ENCODE measurements at regions not wholly inside any gene's neighbourhood (a gene's known extent, or its start where the extent isn't known, plus 50 kb on each side); places are given as distances from the start of the nearest gene placed in this dataset.

DNA sequence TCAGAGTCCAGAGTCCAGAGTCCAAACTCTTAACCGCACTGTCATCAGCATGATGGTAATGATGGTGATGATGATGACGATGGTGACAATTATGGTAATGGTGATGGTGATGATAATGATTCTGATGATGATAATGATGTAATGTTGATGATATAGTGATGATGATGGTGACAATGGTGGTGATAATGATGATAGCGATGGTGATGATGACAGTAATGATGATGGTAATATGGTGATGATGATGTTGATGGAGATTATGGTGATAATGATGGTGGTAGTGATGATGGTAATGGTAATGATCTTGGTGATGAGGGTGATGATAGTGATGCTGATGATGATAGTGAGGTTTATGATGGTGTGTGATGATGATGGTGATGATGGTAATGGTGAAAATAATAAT, 367.8 kb upstream of the CDH4 start:
- H3K9me3 ChIP-seq (ENCODE audit: control insufficient read depth, insufficient read depth, low read length): no peaks in the 10 kb centered on the region
- H3K4me1 ChIP-seq (ENCODE audit: control insufficient read depth, insufficient read depth, low read length): no peaks in the 10 kb centered on the region
- no peak overlapping the region for H3K4me3 ChIP-seq (ENCODE audit: low read length)
- peaks cover 1% of the 10 kb centered on the region; the same call in 1 of the 2 replicates for H3K27me3 ChIP-seq (ENCODE audit: control insufficient read depth, insufficient read depth, low read length)
- DNase-seq (ENCODE audit: low read depth, low spot score): no peak
- H3K36me3 ChIP-seq (ENCODE audit: control insufficient read depth, insufficient read depth, low read length): no peaks in the 10 kb centered on the region
- H3K27ac ChIP-seq (ENCODE audit: low read length): no peak overlapping the region
- WGBS (ENCODE audit: insufficient coverage, insufficient read length): 100% methylated on average over 1 of the region's 3 CpGs

DNA sequence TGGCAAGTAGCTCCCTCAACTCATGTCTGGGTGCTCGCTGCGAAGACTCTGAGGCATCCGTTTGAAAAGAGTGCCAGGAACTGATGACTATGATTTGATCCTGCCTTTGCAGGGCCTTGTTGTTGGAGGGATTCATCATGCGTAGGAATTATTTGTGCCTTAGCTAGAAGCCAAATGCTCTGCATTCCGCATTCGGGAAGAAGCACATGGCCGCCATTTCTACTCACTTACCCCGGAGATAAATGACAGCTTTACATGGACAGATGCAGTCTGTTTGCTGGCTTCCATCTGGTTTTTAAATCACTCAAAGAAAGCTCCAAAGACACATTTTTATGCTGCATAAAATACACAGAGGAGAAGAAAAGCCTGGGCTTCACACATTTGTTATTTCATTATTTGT, 363.3 kb upstream of the CDH4 start:
- no peaks in the 10 kb centered on the region for H3K4me1 ChIP-seq (ENCODE audit: control insufficient read depth, insufficient read depth, low read length)
- no peaks in the 10 kb centered on the region for H3K36me3 ChIP-seq (ENCODE audit: control insufficient read depth, insufficient read depth, low read length)
- WGBS (ENCODE audit: insufficient coverage, insufficient read length): no CpG with 5 or more reads among the region's 8 CpGs
- peaks cover 1% of the 10 kb centered on the region; the same call in 1 of the 2 replicates for H3K27me3 ChIP-seq (ENCODE audit: control insufficient read depth, insufficient read depth, low read length)
- no peak overlapping the region for H3K4me3 ChIP-seq (ENCODE audit: low read length)
- no peak overlapping the region for H3K27ac ChIP-seq (ENCODE audit: low read length)
- no peaks in the 10 kb centered on the region for H3K9me3 ChIP-seq (ENCODE audit: control insufficient read depth, insufficient read depth, low read length)
- DNase-seq (ENCODE audit: low read depth, low spot score): no peak

- no CpG with 5 or more reads among the region's 3 CpGs for WGBS (ENCODE audit: insufficient coverage, insufficient read length)
- H3K9me3 ChIP-seq (ENCODE audit: control insufficient read depth, insufficient read depth, low read length): no peaks in the 10 kb centered on the region
- no peaks in the 10 kb centered on the region for H3K36me3 ChIP-seq (ENCODE audit: control insufficient read depth, insufficient read depth, low read length)
- no peak for DNase-seq (ENCODE audit: low read depth, low spot score)
- H3K4me1 ChIP-seq (ENCODE audit: control insufficient read depth, insufficient read depth, low read length): no peaks in the 10 kb centered on the region
- H3K27ac ChIP-seq (ENCODE audit: low read length): no peak overlapping the region
- no peaks in the 10 kb centered on the region for H3K27me3 ChIP-seq (ENCODE audit: control insufficient read depth, insufficient read depth, low read length)
- no peak overlapping the region for H3K4me3 ChIP-seq (ENCODE audit: low read length)
Observed at GRCh38 chr20:60892095-60892813, 359.8 kb upstream of the CDH4 start.

DNA sequence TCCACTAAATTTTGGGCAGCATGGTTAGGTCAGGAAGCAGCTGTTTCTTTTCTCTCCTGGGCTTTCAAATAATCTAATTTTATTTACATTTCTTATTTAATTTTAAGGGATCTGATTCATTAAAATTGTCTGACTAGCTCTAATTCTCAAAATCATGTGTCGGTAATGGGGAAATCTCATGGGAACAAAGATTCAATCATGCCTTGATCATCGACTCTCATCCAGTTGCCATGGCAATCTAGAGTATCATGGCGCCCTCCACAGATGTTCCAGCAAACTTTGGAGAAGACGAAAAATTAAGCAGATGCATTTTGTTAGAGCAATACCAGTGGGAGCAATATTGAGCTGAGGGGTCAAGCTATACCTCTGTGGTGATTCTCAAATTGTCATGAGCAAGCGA, 358.0 kb upstream of the CDH4 start:
- no peaks in the 10 kb centered on the region for H3K9me3 ChIP-seq (ENCODE audit: control insufficient read depth, insufficient read depth, low read length)
- no peak for DNase-seq (ENCODE audit: low read depth, low spot score)
- no peak overlapping the region for H3K4me3 ChIP-seq (ENCODE audit: low read length)
- H3K27me3 ChIP-seq (ENCODE audit: control insufficient read depth, insufficient read depth, low read length): no peaks in the 10 kb centered on the region
- H3K27ac ChIP-seq (ENCODE audit: low read length): no peak overlapping the region
- no peaks in the 10 kb centered on the region for H3K36me3 ChIP-seq (ENCODE audit: control insufficient read depth, insufficient read depth, low read length)
- no CpG with 5 or more reads among the region's 5 CpGs for WGBS (ENCODE audit: insufficient coverage, insufficient read length)
- H3K4me1 ChIP-seq (ENCODE audit: control insufficient read depth, insufficient read depth, low read length): no peaks in the 10 kb centered on the region

GRCh38 chr20:60895363-60896079, 356.5 kb upstream of the CDH4 start:
- Histone ChIP-seq H3K4me1 (ENCODE audit: control insufficient read depth, insufficient read depth, low read length) (peaks cover 2% of the 10 kb centered on the region; the same call in 1 of the 2 replicates), H3K9me3 (ENCODE audit: control insufficient read depth, insufficient read depth, low read length) (no peaks in the 10 kb centered on the region), H3K27me3 (ENCODE audit: control insufficient read depth, insufficient read depth, low read length) (no peaks in the 10 kb centered on the region), H3K27ac (ENCODE audit: low read length) (no peak overlapping the region), H3K4me3 (ENCODE audit: low read length) (no peak overlapping the region), H3K36me3 (ENCODE audit: control insufficient read depth, insufficient read depth, low read length) (no peaks in the 10 kb centered on the region)
- no peak for DNase-seq (ENCODE audit: low read depth, low spot score)
- WGBS (ENCODE audit: insufficient coverage, insufficient read length): 100% methylated on average over 4 of the region's 5 CpGs

DNA sequence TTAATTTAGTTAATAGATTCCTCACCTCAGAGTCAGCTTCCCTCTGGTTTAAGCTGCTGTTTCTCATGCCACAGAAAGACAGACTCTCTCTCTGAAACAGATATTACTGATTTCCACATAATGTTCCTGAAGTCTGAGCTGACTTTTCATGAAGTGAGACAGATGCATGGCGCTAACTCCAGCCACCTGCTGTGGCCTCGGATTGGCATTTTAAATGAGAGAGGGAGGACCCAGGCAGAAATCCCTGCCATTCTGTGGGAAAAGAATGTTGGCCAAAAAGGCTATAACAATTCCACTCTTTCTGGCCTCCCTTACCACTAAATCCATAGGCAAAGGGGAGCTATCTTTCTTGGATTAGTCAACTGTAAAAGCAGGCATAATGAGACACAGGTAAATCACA, 354.1 kb upstream of the CDH4 start:
- H3K4me1 ChIP-seq (ENCODE audit: control insufficient read depth, insufficient read depth, low read length): peaks cover 2% of the 10 kb centered on the region; the same call in 1 of the 2 replicates
- no peaks in the 10 kb centered on the region for H3K27me3 ChIP-seq (ENCODE audit: control insufficient read depth, insufficient read depth, low read length)
- H3K36me3 ChIP-seq (ENCODE audit: control insufficient read depth, insufficient read depth, low read length): no peaks in the 10 kb centered on the region
- no peaks in the 10 kb centered on the region for H3K9me3 ChIP-seq (ENCODE audit: control insufficient read depth, insufficient read depth, low read length)
- no peak overlapping the region for H3K4me3 ChIP-seq (ENCODE audit: low read length)
- H3K27ac ChIP-seq (ENCODE audit: low read length): no peak overlapping the region
- no peak for DNase-seq (ENCODE audit: low read depth, low spot score)
- WGBS (ENCODE audit: insufficient coverage, insufficient read length): no CpG with 5 or more reads among the region's 2 CpGs

GRCh38 chr20:60899320-60899719, 352.7 kb upstream of the CDH4 start:
- Histone ChIP-seq H3K36me3 (ENCODE audit: control insufficient read depth, insufficient read depth, low read length) (no peaks in the 10 kb centered on the region), H3K9me3 (ENCODE audit: control insufficient read depth, insufficient read depth, low read length) (no peaks in the 10 kb centered on the region), H3K27ac (ENCODE audit: low read length) (no peak overlapping the region), H3K4me3 (ENCODE audit: low read length) (no peak overlapping the region), H3K4me1 (ENCODE audit: control insufficient read depth, insufficient read depth, low read length) (peaks cover 2% of the 10 kb centered on the region; the same call in 1 of the 2 replicates), H3K27me3 (ENCODE audit: control insufficient read depth, insufficient read depth, low read length) (no peaks in the 10 kb centered on the region; the same call in 1 of the 2 replicates)
- DNase-seq (ENCODE audit: low read depth, low spot score): no peak
- WGBS (ENCODE audit: insufficient coverage, insufficient read length): no CpG with 5 or more reads among the region's 2 CpGs

- DNase-seq (ENCODE audit: low read depth, low spot score): no peak
- no peaks in the 10 kb centered on the region for H3K9me3 ChIP-seq (ENCODE audit: control insufficient read depth, insufficient read depth, low read length)
- WGBS (ENCODE audit: insufficient coverage, insufficient read length): no CpG with 5 or more reads among the region's 5 CpGs
- no peak overlapping the region for H3K4me3 ChIP-seq (ENCODE audit: low read length)
- H3K4me1 ChIP-seq (ENCODE audit: control insufficient read depth, insufficient read depth, low read length): peaks cover 2% of the 10 kb centered on the region; the same call in 1 of the 2 replicates
- H3K27me3 ChIP-seq (ENCODE audit: control insufficient read depth, insufficient read depth, low read length): no peaks in the 10 kb centered on the region; the same call in 1 of the 2 replicates
- no peak overlapping the region for H3K27ac ChIP-seq (ENCODE audit: low read length)
- no peaks in the 10 kb centered on the region for H3K36me3 ChIP-seq (ENCODE audit: control insufficient read depth, insufficient read depth, low read length)
Observed at GRCh38 chr20:60900618-60901017, 351.4 kb upstream of the CDH4 start.

DNA sequence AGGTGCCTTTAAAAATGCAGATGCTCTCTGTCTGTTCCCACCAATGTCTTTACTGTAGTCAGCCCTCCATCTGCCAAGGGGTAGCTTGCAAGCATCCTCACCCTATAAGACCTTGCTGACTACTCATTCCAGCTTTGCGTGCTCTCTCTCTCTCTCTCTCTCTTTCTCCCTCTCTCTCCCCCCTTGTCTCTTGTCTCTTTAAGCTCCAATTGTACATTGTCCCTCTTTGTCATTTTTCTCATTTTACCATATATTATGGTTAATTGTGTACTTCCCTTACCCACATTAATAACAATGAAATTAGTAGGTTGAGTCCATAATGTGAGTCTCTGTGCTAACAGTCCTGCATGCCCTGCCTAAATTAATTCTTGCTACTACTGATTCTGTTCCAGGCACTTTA, 350.2 kb upstream of the CDH4 start:
- no CpG with 5 or more reads among the region's 1 CpG for WGBS (ENCODE audit: insufficient coverage, insufficient read length)
- no peak overlapping the region for H3K27ac ChIP-seq (ENCODE audit: low read length)
- no peaks in the 10 kb centered on the region; the same call in 1 of the 2 replicates for H3K27me3 ChIP-seq (ENCODE audit: control insufficient read depth, insufficient read depth, low read length)
- DNase-seq (ENCODE audit: low read depth, low spot score): no peak
- H3K4me3 ChIP-seq (ENCODE audit: low read length): no peak overlapping the region
- H3K36me3 ChIP-seq (ENCODE audit: control insufficient read depth, insufficient read depth, low read length): no peaks in the 10 kb centered on the region
- H3K4me1 ChIP-seq (ENCODE audit: control insufficient read depth, insufficient read depth, low read length): peaks cover 2% of the 10 kb centered on the region; the same call in 1 of the 2 replicates
- H3K9me3 ChIP-seq (ENCODE audit: control insufficient read depth, insufficient read depth, low read length): no peaks in the 10 kb centered on the region

- Histone ChIP-seq H3K4me3 (ENCODE audit: low read length) (no peak overlapping the region), H3K27ac (ENCODE audit: low read length) (no peak overlapping the region), H3K9me3 (ENCODE audit: control insufficient read depth, insufficient read depth, low read length) (no peaks in the 10 kb centered on the region), H3K27me3 (ENCODE audit: control insufficient read depth, insufficient read depth, low read length) (no peaks in the 10 kb centered on the region; the same call in 1 of the 2 replicates), H3K36me3 (ENCODE audit: control insufficient read depth, insufficient read depth, low read length) (no peaks in the 10 kb centered on the region), H3K4me1 (ENCODE audit: control insufficient read depth, insufficient read depth, low read length) (peaks cover 2% of the 10 kb centered on the region; the same call in 1 of the 2 replicates)
- no peak for DNase-seq (ENCODE audit: low read depth, low spot score)
- WGBS (ENCODE audit: insufficient coverage, insufficient read length): no CpG with 5 or more reads among the region's 13 CpGs
Observed at GRCh38 chr20:60903325-60903971, 348.6 kb upstream of the CDH4 start.
